SK-N-SH (cell line): ENCODE measurements at regions not wholly inside any gene's neighbourhood (a gene's known extent, or its start where the extent isn't known, plus 50 kb on each side); places are given as distances from the start of the nearest gene placed in this dataset.

Experiments
- CTCF ChIA-PET: fragments of 300-600, 350-600 bp; formaldehyde crosslinking; extraction: SDS; loops from one replicate; lab custom pipeline; 2021; lab: Yijun Ruan, JAX
- POLR2A ChIA-PET: fragments of 350-600 bp; sonication (Branson Sonifier 250); formaldehyde crosslinking; extraction: SDS; loops from one replicate; lab custom pipeline; 2020; ENCODE audit warnings: antibody characterized with exemption, inconsistent platforms; lab: Yijun Ruan, JAX
- DNase-seq: peaks from one replicate; pipeline ENCODE4 v3.0.0; 2012
- H2AFZ ChIP-seq: fragments of 200-600 bp; sonication (generic); 2 replicates; pipeline ENCODE4 v1.8.1; 2016; ENCODE audit warnings: antibody characterized with exemption, mild to moderate bottlenecking, low read depth
- H3F3A ChIP-seq: fragments of 200-600 bp; sonication (generic); replicated peaks from 2 replicates; pipeline ENCODE3; 2016; ENCODE audit warnings: antibody characterized with exemption, mild to moderate bottlenecking; ENCODE audit not compliant: insufficient read depth
- H3K27ac ChIP-seq, 2 experiments: fragments of 200-500 bp in 1 of 2; fragments of 200-600 bp in 1 of 2; sonication (Bioruptor generic) in 1 of 2; sonication (generic), shearing (Covaris generic) in 1 of 2; 2 replicates each; pipeline versions ENCODE4 v1.5.1 to v1.6.1; 2014 to 2016; ENCODE audit warnings: low read depth in 2 of 2, inconsistent platforms in 1 of 2, low read length in 1 of 2, mild to moderate bottlenecking in 1 of 2, mixed read lengths in 1 of 2
- H3K27me3 ChIP-seq: fragments of 200-600 bp; sonication (generic), shearing (Covaris generic); 2 replicates; pipeline ENCODE4 v1.6.1; 2016; ENCODE audit warnings: mixed run types; ENCODE audit not compliant: insufficient read depth
- H3K36me3 ChIP-seq, 2 experiments: fragments of 200-500 bp in 1 of 2; fragments of 200-600 bp in 1 of 2; sonication (Bioruptor generic) in 1 of 2; sonication (generic) in 1 of 2; replicated peaks in 1 of 2; 2 replicates each; pipeline versions ENCODE3 to v1.5.1; 2014 to 2016; ENCODE audit warnings: low read length in 1 of 2, mild to moderate bottlenecking in 1 of 2; ENCODE audit not compliant: insufficient read depth in 2 of 2, control insufficient read depth in 1 of 2
- H3K4me1 ChIP-seq, 2 experiments: fragments of 200-500 bp in 1 of 2; fragments of 200-600 bp in 1 of 2; sonication (Bioruptor generic) in 1 of 2; sonication (generic), shearing (Covaris generic) in 1 of 2; 2 replicates each; pipeline versions ENCODE4 v1.5.1 to v1.6.1; 2014 to 2016; ENCODE audit warnings: low read depth in 1 of 2, low read length in 1 of 2, mixed run types in 1 of 2; ENCODE audit not compliant: insufficient read depth in 2 of 2, control insufficient read depth in 1 of 2
- H3K4me2 ChIP-seq: fragments of 200-600 bp; sonication (generic), shearing (Covaris generic); 2 replicates; pipeline ENCODE4 v1.6.1; 2017; ENCODE audit warnings: mixed run types
- H3K4me3 ChIP-seq, 2 experiments: fragments of 200-500 bp in 1 of 2; fragments of 200-600 bp in 1 of 2; sonication (Bioruptor generic) in 1 of 2; sonication (generic), shearing (Covaris generic) in 1 of 2; 2 replicates each; pipeline versions ENCODE4 v1.5.1 to v1.8.1; 2014 to 2016; ENCODE audit warnings: low read depth in 2 of 2, inconsistent platforms in 1 of 2, low read length in 1 of 2, mild to moderate bottlenecking in 1 of 2, mixed read lengths in 1 of 2, moderate library complexity in 1 of 2
- H3K79me2 ChIP-seq: fragments of 200-600 bp; sonication (generic); 2 replicates; pipeline ENCODE4 v1.8.1; 2017; ENCODE audit warnings: mild to moderate bottlenecking; ENCODE audit not compliant: insufficient read depth
- H3K9ac ChIP-seq: fragments of 200-600 bp; sonication (generic); 2 replicates; pipeline ENCODE4 v1.6.1; 2017; ENCODE audit warnings: mixed run types
- H3K9me2 ChIP-seq: fragments of 200-600 bp; sonication (generic); 2 replicates; pipeline ENCODE4 v1.6.1; 2017; ENCODE audit warnings: mixed run types
- H3K9me3 ChIP-seq: fragments of 200-600 bp; sonication (generic); 2 replicates; pipeline ENCODE4 v1.6.1; 2017; ENCODE audit warnings: mixed run types, mild to moderate bottlenecking, moderate library complexity
- H4K20me1 ChIP-seq: fragments of 200-600 bp; sonication (generic); 2 replicates; pipeline ENCODE4 v1.6.1; 2017; ENCODE audit warnings: mild to moderate bottlenecking, mixed run types; ENCODE audit not compliant: insufficient read depth
- ELF1 ChIP-seq: IDR thresholded peaks from 2 replicates; pipeline ENCODE4 v1.4.0; 2012
- EZH2phosphoT487 ChIP-seq: fragments of 200-600 bp; sonication (generic); IDR thresholded peaks from 2 replicates; pipeline ENCODE4 v1.6.1; 2017; ENCODE audit warnings: low read depth, mixed run types, mild to moderate bottlenecking, antibody characterized with exemption, moderate library complexity, borderline replicate concordance
- FOSL2 ChIP-seq: IDR thresholded peaks from 2 replicates; pipeline ENCODE4 v1.4.0; 2012; ENCODE audit warnings: low read depth, mild to moderate bottlenecking, moderate library complexity, borderline replicate concordance
- FOXJ3 ChIP-seq: sonication (generic); formaldehyde crosslinking; IDR thresholded peaks from 2 replicates; pipeline ENCODE4 v1.5.1; 2020; ENCODE audit warnings: mild to moderate bottlenecking, missing genetic modification reagents
- FOXM1 ChIP-seq: IDR thresholded peaks from 2 replicates; pipeline ENCODE4 v1.4.0; 2012; ENCODE audit warnings: low read depth, mild to moderate bottlenecking
- JUND ChIP-seq: IDR thresholded peaks from 2 replicates; pipeline ENCODE4 v1.4.0; 2012
- MEF2A ChIP-seq: IDR thresholded peaks from 2 replicates; pipeline ENCODE4 v1.4.0; 2012; ENCODE audit warnings: low read depth, borderline replicate concordance
- NFIC ChIP-seq: IDR thresholded peaks from 2 replicates; pipeline ENCODE4 v1.4.0; 2012; ENCODE audit warnings: borderline replicate concordance
- POLR2AphosphoS5 ChIP-seq: IDR thresholded peaks from 2 replicates; pipeline ENCODE4 v1.6.1; 2012; ENCODE audit warnings: low read depth, low read length
- RAD21 ChIP-seq: IDR thresholded peaks from 2 replicates; pipeline ENCODE4 v1.6.1; 2012; ENCODE audit warnings: mild to moderate bottlenecking, low read length
- RCOR1 ChIP-seq: fragments of 150-350 bp; IDR thresholded peaks from 2 replicates; pipeline ENCODE4 v1.6.1; 2017; ENCODE audit warnings: antibody characterized with exemption, low read length
- RXRA ChIP-seq: IDR thresholded peaks from 2 replicates; pipeline ENCODE4 v1.4.0; 2012; ENCODE audit warnings: low read depth, mild to moderate bottlenecking, borderline replicate concordance
- SMC3 ChIP-seq: IDR thresholded peaks from 2 replicates; pipeline ENCODE4 v1.6.1; 2012; ENCODE audit warnings: low read depth, low read length, improper control_type of control experiment
- TCF12 ChIP-seq: IDR thresholded peaks from 2 replicates; pipeline ENCODE4 v1.4.0; 2012
- YY1 ChIP-seq: IDR thresholded peaks from 2 replicates; pipeline ENCODE4 v1.4.0; 2012; ENCODE audit warnings: low read depth, mild to moderate bottlenecking
- WGBS: methylation state at CpG from one replicate; pipeline ENCODE4 v1.1.6; 2017; ENCODE audit warnings: low lambda C conversion rate; 5-methylcytosine and 5-hydroxymethylcytosine counted together
- TF ChIP-seq, protein P1 (sequence below): fragments of 200-600 bp; sonication (generic); IDR thresholded peaks from 2 replicates; pipeline ENCODE4 v1.6.1; 2017; ENCODE audit warnings: antibody characterized with exemption, mild to moderate bottlenecking, moderate library complexity
- TF ChIP-seq, protein P2 (sequence below): IDR thresholded peaks from 2 replicates; pipeline ENCODE4 v1.4.0; 2012; ENCODE audit warnings: low read depth
- TF ChIP-seq, protein P3 (sequence below): IDR thresholded peaks from 2 replicates; pipeline ENCODE4 v1.4.0; 2012; ENCODE audit warnings: low read depth, borderline replicate concordance
- TF ChIP-seq, protein P4 (sequence below): fragments of 150-350 bp; IDR thresholded peaks from 2 replicates; pipeline ENCODE4 v1.6.1; 2017; ENCODE audit warnings: antibody characterized with exemption, low read length, low read depth, borderline replicate concordance
- TF ChIP-seq, protein P5 (sequence below): fragments of 150-350 bp; IDR thresholded peaks from 2 replicates; pipeline ENCODE4 v1.6.1; 2016; ENCODE audit warnings: mild to moderate bottlenecking, low read depth, low read length

DNA sequence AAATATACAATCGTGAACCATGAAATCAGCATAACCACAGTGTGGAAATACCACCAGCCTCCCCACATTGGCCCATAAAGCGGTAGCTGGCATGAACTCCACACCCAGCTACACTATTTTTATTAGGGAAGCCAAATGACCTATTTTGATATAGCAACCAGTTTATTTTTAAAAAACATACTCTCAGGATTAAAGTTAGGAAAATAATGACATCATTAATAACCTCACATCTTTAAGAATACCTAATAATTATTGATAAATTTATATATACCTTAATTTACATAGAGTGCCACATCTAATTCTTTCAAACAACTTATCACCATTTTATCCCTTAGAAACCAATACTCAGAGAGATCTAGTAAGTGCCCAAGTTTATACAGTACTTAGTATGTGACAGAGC is 692.0 kb upstream of the PKDCC start:
- H3K9me3 ChIP-seq: no peaks in the 10 kb centered on the region
- H2AFZ ChIP-seq: no peak overlapping the region
- H3K4me1 ChIP-seq: no peaks in the 10 kb centered on the region
- no peak overlapping the region for H3K4me3 ChIP-seq
- H3K9ac ChIP-seq: no peak overlapping the region
- H3K27ac ChIP-seq: no peak overlapping the region
- TF ChIP-seq ELF1 (no peak), RXRA (no peak), FOXJ3 (CRISPR knock-in tag) (no peak), TCF12 (no peak), FOXM1 (no peak), POLR2AphosphoS5 (no peak), EZH2phosphoT487 (no peak), RCOR1 (no peak), RAD21 (no peak), YY1 (no peak)
- TF ChIP-seq, protein P1, sequence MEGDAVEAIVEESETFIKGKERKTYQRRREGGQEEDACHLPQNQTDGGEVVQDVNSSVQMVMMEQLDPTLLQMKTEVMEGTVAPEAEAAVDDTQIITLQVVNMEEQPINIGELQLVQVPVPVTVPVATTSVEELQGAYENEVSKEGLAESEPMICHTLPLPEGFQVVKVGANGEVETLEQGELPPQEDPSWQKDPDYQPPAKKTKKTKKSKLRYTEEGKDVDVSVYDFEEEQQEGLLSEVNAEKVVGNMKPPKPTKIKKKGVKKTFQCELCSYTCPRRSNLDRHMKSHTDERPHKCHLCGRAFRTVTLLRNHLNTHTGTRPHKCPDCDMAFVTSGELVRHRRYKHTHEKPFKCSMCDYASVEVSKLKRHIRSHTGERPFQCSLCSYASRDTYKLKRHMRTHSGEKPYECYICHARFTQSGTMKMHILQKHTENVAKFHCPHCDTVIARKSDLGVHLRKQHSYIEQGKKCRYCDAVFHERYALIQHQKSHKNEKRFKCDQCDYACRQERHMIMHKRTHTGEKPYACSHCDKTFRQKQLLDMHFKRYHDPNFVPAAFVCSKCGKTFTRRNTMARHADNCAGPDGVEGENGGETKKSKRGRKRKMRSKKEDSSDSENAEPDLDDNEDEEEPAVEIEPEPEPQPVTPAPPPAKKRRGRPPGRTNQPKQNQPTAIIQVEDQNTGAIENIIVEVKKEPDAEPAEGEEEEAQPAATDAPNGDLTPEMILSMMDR: no peak
- H3K27me3 ChIP-seq: no peaks in the 10 kb centered on the region
- no peaks in the 10 kb centered on the region for H3K36me3 ChIP-seq
- ChIA-PET CTCF (interaction anchor here (1.1 kb wide), 1 partner anchor 35 kb away, joined by 3 read pairs; no protein-coding TSS in a partner anchor), POLR2A (no interaction called here)
- H3K79me2 ChIP-seq: no peaks in the 10 kb centered on the region
- no peak overlapping the region for H3K4me2 ChIP-seq
- no peaks in the 10 kb centered on the region for H3K9me2 ChIP-seq
- 40% methylated on average over 2 of the region's 2 CpGs for WGBS
- no peaks in the 10 kb centered on the region for H4K20me1 ChIP-seq
- DNase-seq: no peak
- H3F3A ChIP-seq: no peaks in the 10 kb centered on the region

DNA sequence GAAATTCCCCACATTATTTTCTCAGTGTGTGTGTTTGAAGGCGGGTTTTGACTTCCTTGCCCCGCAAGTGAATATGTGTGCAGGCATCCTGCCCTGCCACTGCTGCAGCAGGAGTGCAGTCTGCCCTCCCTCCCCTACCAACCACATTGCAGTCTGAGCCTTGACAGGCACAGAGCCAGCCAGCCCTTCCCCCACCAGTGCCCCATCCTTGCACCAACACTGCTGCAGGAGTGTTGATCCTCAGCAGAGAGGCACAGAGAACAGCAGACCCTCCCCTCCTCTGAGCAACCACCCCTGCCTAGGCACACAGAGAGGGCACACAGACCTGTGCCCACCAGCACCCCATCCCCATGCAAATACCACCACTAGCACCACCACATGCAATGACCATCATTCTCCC is 683.0 kb upstream of the PKDCC start:
- H3K79me2 ChIP-seq: no peaks in the 10 kb centered on the region
- no peak for DNase-seq
- CTCF ChIA-PET: no interaction called here
- H3K9me3 ChIP-seq: no peaks in the 10 kb centered on the region
- no peak overlapping the region for H3K27ac ChIP-seq
- H2AFZ ChIP-seq: no peak overlapping the region
- H3K9ac ChIP-seq: no peak overlapping the region
- 39% methylated on average over 2 of the region's 2 CpGs for WGBS
- no peaks in the 10 kb centered on the region for H3K36me3 ChIP-seq
- TF ChIP-seq RAD21 (no peak), FOSL2 (no peak), JUND (no peak), SMC3 (no peak), NFIC (no peak), MEF2A (no peak)
- TF ChIP-seq, protein P2, sequence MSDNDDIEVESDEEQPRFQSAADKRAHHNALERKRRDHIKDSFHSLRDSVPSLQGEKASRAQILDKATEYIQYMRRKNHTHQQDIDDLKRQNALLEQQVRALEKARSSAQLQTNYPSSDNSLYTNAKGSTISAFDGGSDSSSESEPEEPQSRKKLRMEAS: no peak
- TF ChIP-seq, protein P3, sequence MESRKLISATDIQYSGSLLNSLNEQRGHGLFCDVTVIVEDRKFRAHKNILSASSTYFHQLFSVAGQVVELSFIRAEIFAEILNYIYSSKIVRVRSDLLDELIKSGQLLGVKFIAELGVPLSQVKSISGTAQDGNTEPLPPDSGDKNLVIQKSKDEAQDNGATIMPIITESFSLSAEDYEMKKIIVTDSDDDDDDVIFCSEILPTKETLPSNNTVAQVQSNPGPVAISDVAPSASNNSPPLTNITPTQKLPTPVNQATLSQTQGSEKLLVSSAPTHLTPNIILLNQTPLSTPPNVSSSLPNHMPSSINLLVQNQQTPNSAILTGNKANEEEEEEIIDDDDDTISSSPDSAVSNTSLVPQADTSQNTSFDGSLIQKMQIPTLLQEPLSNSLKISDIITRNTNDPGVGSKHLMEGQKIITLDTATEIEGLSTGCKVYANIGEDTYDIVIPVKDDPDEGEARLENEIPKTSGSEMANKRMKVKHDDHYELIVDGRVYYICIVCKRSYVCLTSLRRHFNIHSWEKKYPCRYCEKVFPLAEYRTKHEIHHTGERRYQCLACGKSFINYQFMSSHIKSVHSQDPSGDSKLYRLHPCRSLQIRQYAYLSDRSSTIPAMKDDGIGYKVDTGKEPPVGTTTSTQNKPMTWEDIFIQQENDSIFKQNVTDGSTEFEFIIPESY: no peak
- TF ChIP-seq, protein P4, sequence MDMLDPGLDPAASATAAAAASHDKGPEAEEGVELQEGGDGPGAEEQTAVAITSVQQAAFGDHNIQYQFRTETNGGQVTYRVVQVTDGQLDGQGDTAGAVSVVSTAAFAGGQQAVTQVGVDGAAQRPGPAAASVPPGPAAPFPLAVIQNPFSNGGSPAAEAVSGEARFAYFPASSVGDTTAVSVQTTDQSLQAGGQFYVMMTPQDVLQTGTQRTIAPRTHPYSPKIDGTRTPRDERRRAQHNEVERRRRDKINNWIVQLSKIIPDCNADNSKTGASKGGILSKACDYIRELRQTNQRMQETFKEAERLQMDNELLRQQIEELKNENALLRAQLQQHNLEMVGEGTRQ: no peak
- TF ChIP-seq, protein P5, sequence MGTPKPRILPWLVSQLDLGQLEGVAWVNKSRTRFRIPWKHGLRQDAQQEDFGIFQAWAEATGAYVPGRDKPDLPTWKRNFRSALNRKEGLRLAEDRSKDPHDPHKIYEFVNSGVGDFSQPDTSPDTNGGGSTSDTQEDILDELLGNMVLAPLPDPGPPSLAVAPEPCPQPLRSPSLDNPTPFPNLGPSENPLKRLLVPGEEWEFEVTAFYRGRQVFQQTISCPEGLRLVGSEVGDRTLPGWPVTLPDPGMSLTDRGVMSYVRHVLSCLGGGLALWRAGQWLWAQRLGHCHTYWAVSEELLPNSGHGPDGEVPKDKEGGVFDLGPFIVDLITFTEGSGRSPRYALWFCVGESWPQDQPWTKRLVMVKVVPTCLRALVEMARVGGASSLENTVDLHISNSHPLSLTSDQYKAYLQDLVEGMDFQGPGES: no peak
- H3K4me1 ChIP-seq: peaks cover 0 to 10% of the 10 kb centered on the region in 2 experiments; a peak in 1 of 4 replicates
- no peaks in the 10 kb centered on the region for H3K27me3 ChIP-seq
- H3K4me3 ChIP-seq: no peak overlapping the region
- POLR2A ChIA-PET: no interaction called here
- no peaks in the 10 kb centered on the region for H3K9me2 ChIP-seq
- no peak overlapping the region for H3K4me2 ChIP-seq
- H3F3A ChIP-seq: no peaks in the 10 kb centered on the region
- H4K20me1 ChIP-seq: no peaks in the 10 kb centered on the region
